HG03280 (cell line): ENCODE measurements at regions not wholly inside any gene's neighbourhood (a gene's known extent, or its start where the extent isn't known, plus 50 kb on each side); places are given as distances from the start of the nearest gene placed in this dataset.
"Not testable (repeated sequence)": the region's sequence is repeated elsewhere in the genome, so short reads cannot be mapped to it uniquely, and the experiment has no call there.

ENCODE experiments used
- ATAC-seq: cut with Tn5 transposase; IDR thresholded peaks from one replicate; pipeline ENCODE4 v1.9.1; 2021; ENCODE audit warnings: mild to moderate bottlenecking, moderate library complexity; ENCODE audit not compliant: unreplicated experiment

DNA sequence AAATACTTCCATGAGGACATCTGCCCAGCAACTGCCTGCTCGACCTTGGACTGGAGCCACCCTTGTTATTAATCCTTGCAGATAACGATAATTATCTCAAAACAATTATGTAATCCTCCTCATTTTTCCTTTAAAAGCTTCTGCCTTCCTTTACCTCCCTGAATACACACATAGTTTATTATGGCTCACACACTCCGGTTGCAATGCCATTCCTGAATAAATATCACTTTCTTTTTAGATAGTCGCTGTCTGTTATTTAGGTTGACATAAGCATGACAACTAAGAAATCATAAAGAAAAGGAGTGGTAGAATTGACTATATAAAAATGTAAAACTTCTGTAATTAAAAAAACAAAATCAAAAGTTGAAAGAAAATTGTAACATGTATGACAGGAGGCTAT, 64.8 kb downstream of the B4GALT7 start:
- not testable (repeated sequence) for ATAC-seq

- ATAC-seq = not testable (repeated sequence)
These were observed 65.2 kb downstream of the B4GALT7 start for GRCh38 chr5:177665172-177665571.

GRCh38 chr5:177665960-177666359, 66.0 kb downstream of the B4GALT7 start:
- not testable (repeated sequence) for ATAC-seq

GRCh38 chr5:177671035-177671754, 71.3 kb downstream of the B4GALT7 start:
- ATAC-seq = peak; percentile 33

GRCh38 chr5:177671755-177672690, 72.1 kb downstream of the B4GALT7 start:
- ATAC-seq = peak; percentile 67
